OCI-LY3 (cell line): ENCODE measurements at regions not wholly inside any gene's neighbourhood (a gene's known extent, or its start where the extent isn't known, plus 50 kb on each side); places are given as distances from the start of the nearest gene placed in this dataset.

Experiments
- EZH2phosphoT487 ChIP-seq: fragments of 200-600 bp; shearing (Covaris generic); IDR thresholded peaks from 2 replicates; pipeline ENCODE4 v1.6.1; 2018; ENCODE audit warnings: antibody characterized with exemption, mixed run types, low read depth
- TF ChIP-seq, protein P1 (sequence below): fragments of 200-600, 300-600 bp; sonication (generic); IDR thresholded peaks from 2 replicates; pipeline ENCODE4 v1.5.1; 2014; ENCODE audit warnings: antibody characterized with exemption, low read length, low read depth

DNA sequence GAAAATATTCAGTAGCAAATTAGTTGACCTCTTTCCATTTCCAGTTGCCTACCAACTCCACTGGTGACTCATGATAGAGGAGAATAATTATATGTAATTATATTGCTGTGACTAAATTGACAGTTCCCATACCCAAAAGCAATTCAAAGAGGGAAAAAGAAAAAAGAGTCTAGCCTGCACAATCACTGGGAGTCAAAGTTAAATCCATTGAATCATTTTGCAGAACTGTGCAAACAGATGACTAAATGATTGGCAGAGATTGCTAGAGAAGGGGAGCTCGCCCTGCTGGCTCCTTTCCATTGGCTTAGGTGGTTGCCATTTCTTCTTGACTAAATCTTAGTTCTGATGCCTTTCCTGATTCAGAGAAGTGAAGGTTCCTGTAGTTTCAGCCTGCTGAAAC, 1228.6 kb upstream of the SORCS1 start:
- TF ChIP-seq, protein P1, sequence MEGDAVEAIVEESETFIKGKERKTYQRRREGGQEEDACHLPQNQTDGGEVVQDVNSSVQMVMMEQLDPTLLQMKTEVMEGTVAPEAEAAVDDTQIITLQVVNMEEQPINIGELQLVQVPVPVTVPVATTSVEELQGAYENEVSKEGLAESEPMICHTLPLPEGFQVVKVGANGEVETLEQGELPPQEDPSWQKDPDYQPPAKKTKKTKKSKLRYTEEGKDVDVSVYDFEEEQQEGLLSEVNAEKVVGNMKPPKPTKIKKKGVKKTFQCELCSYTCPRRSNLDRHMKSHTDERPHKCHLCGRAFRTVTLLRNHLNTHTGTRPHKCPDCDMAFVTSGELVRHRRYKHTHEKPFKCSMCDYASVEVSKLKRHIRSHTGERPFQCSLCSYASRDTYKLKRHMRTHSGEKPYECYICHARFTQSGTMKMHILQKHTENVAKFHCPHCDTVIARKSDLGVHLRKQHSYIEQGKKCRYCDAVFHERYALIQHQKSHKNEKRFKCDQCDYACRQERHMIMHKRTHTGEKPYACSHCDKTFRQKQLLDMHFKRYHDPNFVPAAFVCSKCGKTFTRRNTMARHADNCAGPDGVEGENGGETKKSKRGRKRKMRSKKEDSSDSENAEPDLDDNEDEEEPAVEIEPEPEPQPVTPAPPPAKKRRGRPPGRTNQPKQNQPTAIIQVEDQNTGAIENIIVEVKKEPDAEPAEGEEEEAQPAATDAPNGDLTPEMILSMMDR, result no peak
- no peak for TF ChIP-seq EZH2phosphoT487
